HCT116 (cell line): ENCODE measurements at regions not wholly inside any gene's neighbourhood (a gene's known extent, or its start where the extent isn't known, plus 50 kb on each side); places are given as distances from the start of the nearest gene placed in this dataset.

Source experiments
- EZH2 ChIP-seq: fragments of 200-600 bp; sonication (generic); IDR thresholded peaks from 2 replicates; pipeline ENCODE4 v1.6.1; 2017; ENCODE audit warnings: antibody characterized with exemption, mixed run types
- REST ChIP-seq: IDR thresholded peaks from 2 replicates; pipeline ENCODE4 v1.6.1; 2012; ENCODE audit warnings: low read depth
- ZBTB33 ChIP-seq: IDR thresholded peaks from 2 replicates; pipeline ENCODE4 v1.6.1; 2011; ENCODE audit warnings: mild to moderate bottlenecking, low read length, moderate library complexity; ENCODE audit not compliant: insufficient replicate concordance; ENCODE audit errors: extremely low read depth

DNA sequence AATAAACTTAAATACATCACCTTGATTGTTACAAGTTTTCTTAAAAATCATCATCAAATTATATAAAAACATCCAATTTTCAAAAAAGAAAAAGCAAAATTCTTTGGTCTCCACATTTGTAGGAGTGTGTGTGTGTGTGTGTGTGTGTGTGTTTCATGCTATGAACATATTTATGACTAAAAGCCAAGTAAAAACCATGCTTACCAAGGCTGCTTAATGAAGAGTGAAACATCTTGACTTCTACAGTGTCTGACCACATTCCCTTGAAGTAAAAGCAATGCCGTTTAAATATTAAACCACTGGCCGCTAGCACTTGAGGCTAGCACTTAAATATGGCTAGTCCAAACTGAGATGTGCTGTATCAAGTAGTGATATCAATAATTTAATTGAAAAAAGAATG lies 549.1 kb upstream of the CCNG1 start:
- TF ChIP-seq EZH2 (no peak), REST (no peak), ZBTB33 (no peak)
